Gastroesophageal sphincter (tissue), 4 donors: ENCODE measurements at regions not wholly inside any gene's neighbourhood (a gene's known extent, or its start where the extent isn't known, plus 50 kb on each side); places are given as distances from the start of the nearest gene placed in this dataset.

Experiments used
- ATAC-seq: fragments of 150-250 bp; one replicate; pipeline ENCODE4 v1.9.1; 2016; ENCODE audit warnings: mild to moderate bottlenecking, moderate library complexity
- H3K27ac ChIP-seq, 4 donors: fragments of 200-600 bp; sonication (generic) in 3 of 4; 1 replicate in 3 of 4; 2 replicates in 1 of 4; pipeline ENCODE4 v1.5.1; 2016 to 2019
- H3K27me3 ChIP-seq: fragments of 200-600 bp; sonication (generic); one replicate; pipeline ENCODE4 v1.5.1; 2019
- H3K36me3 ChIP-seq, 2 donors: fragments of 200-600 bp; sonication (generic); one replicate each; pipeline ENCODE4 v1.5.1; 2019; ENCODE audit warnings: control low read depth in 1 of 2
- H3K4me1 ChIP-seq, 3 donors: fragments of 200-600 bp; sonication (generic); 1 replicate in 2 of 3; 2 replicates in 1 of 3; pipeline ENCODE4 v1.5.1; 2016 to 2019; ENCODE audit warnings: control low read depth in 2 of 3
- H3K4me3 ChIP-seq, 2 donors: fragments of 200-600 bp; sonication (generic); one replicate each; pipeline ENCODE4 v1.5.1; 2019; ENCODE audit warnings: mild to moderate bottlenecking in 1 of 2, moderate library complexity in 1 of 2
- H3K9me3 ChIP-seq, 3 donors: fragments of 200-600 bp; sonication (generic); one replicate each; pipeline ENCODE4 v1.5.1; 2017 to 2019; ENCODE audit warnings: control low read depth in 2 of 3
- EP300 ChIP-seq: sonication (generic); formaldehyde crosslinking; IDR thresholded peaks from one replicate; pipeline ENCODE4 v1.6.1; 2017; ENCODE audit warnings: antibody characterized with exemption, mild to moderate bottlenecking
- POLR2A ChIP-seq, 2 donors: fragments of 450-650 bp; IDR thresholded peaks; one replicate each; pipeline ENCODE4 v1.6.1; 2017; ENCODE audit warnings: antibody characterized with exemption in 2 of 2, mild to moderate bottlenecking in 2 of 2, moderate library complexity in 1 of 2
- POLR2AphosphoS5 ChIP-seq: sonication (generic); formaldehyde crosslinking; IDR thresholded peaks from one replicate; pipeline ENCODE4 v1.6.1; 2017; ENCODE audit warnings: antibody characterized with exemption
- WGBS, 2 donors: methylation state at CpG; one replicate each; pipeline ENCODE4 v1.1.5; 2018; ENCODE audit warnings: low coverage in 1 of 2; 5-methylcytosine and 5-hydroxymethylcytosine counted together
- TF ChIP-seq, protein P1 (sequence below), 4 experiments: fragments of 200-600 bp in 2 of 4; fragments of 450-650 bp in 2 of 4; sonication (generic) in 1 of 4; IDR thresholded peaks; one replicate each; pipeline ENCODE4 v1.5.1; 2017 to 2019; ENCODE audit warnings: antibody characterized with exemption in 4 of 4, mild to moderate bottlenecking in 2 of 4, moderate library complexity in 2 of 4

- Histone ChIP-seq H3K4me1 (no peaks in the 10 kb centered on the region), H3K27me3 (no peaks in the 10 kb centered on the region), H3K4me3 (no peak overlapping the region), H3K9me3 (peaks cover 0 to 64% (median 0%) of the 10 kb centered on the region in 3 donors), H3K27ac (no peak overlapping the region), H3K36me3 (no peaks in the 10 kb centered on the region)
- no peak for ATAC-seq
- WGBS, 2 donors = 60 to 83% methylated on average over 2 to 4 of the region's 5 CpGs
- TF ChIP-seq EP300 = no peak
- TF ChIP-seq, protein P1, sequence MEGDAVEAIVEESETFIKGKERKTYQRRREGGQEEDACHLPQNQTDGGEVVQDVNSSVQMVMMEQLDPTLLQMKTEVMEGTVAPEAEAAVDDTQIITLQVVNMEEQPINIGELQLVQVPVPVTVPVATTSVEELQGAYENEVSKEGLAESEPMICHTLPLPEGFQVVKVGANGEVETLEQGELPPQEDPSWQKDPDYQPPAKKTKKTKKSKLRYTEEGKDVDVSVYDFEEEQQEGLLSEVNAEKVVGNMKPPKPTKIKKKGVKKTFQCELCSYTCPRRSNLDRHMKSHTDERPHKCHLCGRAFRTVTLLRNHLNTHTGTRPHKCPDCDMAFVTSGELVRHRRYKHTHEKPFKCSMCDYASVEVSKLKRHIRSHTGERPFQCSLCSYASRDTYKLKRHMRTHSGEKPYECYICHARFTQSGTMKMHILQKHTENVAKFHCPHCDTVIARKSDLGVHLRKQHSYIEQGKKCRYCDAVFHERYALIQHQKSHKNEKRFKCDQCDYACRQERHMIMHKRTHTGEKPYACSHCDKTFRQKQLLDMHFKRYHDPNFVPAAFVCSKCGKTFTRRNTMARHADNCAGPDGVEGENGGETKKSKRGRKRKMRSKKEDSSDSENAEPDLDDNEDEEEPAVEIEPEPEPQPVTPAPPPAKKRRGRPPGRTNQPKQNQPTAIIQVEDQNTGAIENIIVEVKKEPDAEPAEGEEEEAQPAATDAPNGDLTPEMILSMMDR (IDR thresholded peaks at IDR 0.05) = no peak
- no peak for TF ChIP-seq POLR2AphosphoS5
- no peak for TF ChIP-seq POLR2A (IDR thresholded peaks at IDR 0.05)
Measured at GRCh38 chr4:116015549-116015948, 902.1 kb upstream of the NDST4 start.

DNA sequence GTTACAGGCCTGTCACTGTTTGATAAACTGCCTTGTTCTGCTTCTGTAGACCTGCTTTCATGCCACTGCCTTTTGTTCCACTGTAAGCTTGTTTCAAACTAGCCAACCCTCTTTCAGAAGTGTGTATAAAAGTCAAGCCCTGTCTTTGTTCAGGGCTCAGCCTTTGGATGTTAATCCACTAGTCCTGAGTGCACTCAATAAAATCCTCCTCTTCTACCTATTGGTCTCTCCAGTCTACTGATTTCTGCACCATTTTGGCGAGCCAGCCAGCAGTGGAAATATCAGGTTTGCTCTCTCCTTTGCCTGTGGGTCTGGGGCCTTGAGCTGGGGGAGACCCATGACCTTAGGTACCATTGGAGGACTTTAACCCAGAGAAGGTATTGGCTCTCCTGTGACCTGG lies 901.6 kb upstream of the NDST4 start:
- Histone ChIP-seq H3K9me3 (peaks cover 0 to 61% (median 0%) of the 10 kb centered on the region in 3 donors), H3K4me1 (no peaks in the 10 kb centered on the region), H3K4me3 (no peak overlapping the region), H3K36me3 (no peaks in the 10 kb centered on the region), H3K27ac (no peak overlapping the region), H3K27me3 (no peaks in the 10 kb centered on the region)
- no peak for ATAC-seq
- TF ChIP-seq, protein P1 (IDR thresholded peaks at IDR 0.05) = no peak
- no peak for TF ChIP-seq POLR2A (IDR thresholded peaks at IDR 0.05)
- no peak for TF ChIP-seq POLR2AphosphoS5
- no peak for TF ChIP-seq EP300
- WGBS, 2 donors = no CpG with 5 or more reads among the region's 1 CpG

DNA sequence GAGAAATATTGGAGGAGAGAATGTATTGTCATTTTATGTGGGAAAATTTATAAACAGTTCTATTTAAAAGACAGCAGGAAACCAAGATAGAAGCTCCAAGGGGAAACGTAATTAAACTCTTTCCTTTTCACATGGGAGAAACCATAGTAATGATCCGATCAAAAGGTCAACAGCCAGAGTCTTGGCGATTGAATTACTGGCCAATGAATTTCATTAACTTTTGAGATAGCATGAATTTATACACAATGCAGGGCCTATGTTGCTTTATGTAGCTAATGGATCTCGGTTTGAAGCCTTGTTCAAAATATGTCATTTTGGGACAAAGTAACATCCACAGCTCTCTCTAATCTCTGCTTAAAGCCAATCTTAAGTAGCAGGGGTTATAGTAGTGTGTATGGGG lies 897.5 kb upstream of the NDST4 start:
- WGBS, 2 donors = 31 to 39% methylated on average over 4 of the region's 4 CpGs
- no peak for ATAC-seq
- Histone ChIP-seq H3K9me3 (peaks cover 0 to 21% (median 0%) of the 10 kb centered on the region in 3 donors), H3K4me1 (no peaks in the 10 kb centered on the region), H3K36me3 (no peaks in the 10 kb centered on the region), H3K4me3 (no peak overlapping the region), H3K27me3 (no peaks in the 10 kb centered on the region), H3K27ac (no peak overlapping the region)
- TF ChIP-seq POLR2AphosphoS5 = no peak
- TF ChIP-seq, protein P1 (IDR thresholded peaks at IDR 0.05) = no peak
- no peak for TF ChIP-seq EP300
- TF ChIP-seq POLR2A (IDR thresholded peaks at IDR 0.05) = no peak

- H3K27ac ChIP-seq = no peak overlapping the region
- H3K4me3 ChIP-seq = no peak overlapping the region
- H3K9me3 ChIP-seq = no peaks in the 10 kb centered on the region
- H3K36me3 ChIP-seq = no peaks in the 10 kb centered on the region
- H3K27me3 ChIP-seq = no peaks in the 10 kb centered on the region
- TF ChIP-seq POLR2AphosphoS5 (no peak), EP300 (no peak), POLR2A (IDR thresholded peaks at IDR 0.05) (no peak)
- TF ChIP-seq, protein P1 (IDR thresholded peaks at IDR 0.05) = no peak
- 67 to 86% methylated on average over 1 of the region's 1 CpG for WGBS, 2 donors
- ATAC-seq = no peak
- H3K4me1 ChIP-seq = no peaks in the 10 kb centered on the region
Measured at GRCh38 chr4:116005806-116006088, 892.3 kb upstream of the NDST4 start.

DNA sequence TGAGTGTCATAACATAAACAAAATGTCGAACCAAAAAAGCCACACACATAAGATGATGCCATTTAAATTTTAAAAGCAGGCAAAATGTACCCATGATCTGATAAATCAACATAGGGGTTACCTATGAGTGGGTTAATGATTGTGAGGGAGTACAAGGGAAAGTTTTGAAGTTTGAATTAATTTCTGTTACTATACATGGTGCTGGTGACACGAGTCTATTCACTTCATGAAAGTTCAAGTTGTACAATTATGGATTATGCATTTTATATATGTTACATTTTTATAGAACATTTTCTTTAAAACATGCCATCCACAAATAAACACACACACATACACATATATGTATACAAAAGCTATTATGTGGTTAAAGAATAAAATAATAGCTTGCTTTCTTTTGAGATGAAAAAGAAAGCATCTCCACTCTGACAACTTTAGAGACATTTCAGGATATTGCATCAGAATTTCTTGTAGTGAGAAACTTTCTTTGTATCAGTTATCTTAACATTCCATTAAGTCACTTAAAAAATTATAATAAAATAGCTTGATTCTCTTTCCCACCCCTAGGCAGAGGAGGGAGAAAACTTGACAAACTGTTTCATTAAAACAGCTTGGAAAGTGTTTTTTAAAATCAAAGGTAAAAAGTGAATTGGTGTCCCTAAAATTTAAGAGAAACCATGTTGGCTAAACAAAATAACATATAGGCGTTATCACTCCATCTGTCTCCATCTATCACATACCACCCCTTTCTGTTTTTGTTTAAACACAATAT lies 891.8 kb upstream of the NDST4 start:
- no peaks in the 10 kb centered on the region for H3K36me3 ChIP-seq
- no peak overlapping the region for H3K27ac ChIP-seq
- H3K9me3 ChIP-seq = no peaks in the 10 kb centered on the region
- no peak overlapping the region for H3K4me3 ChIP-seq
- no peak for ATAC-seq
- H3K4me1 ChIP-seq = no peaks in the 10 kb centered on the region
- H3K27me3 ChIP-seq = no peaks in the 10 kb centered on the region
- TF ChIP-seq EP300 = no peak
- TF ChIP-seq, protein P1 (IDR thresholded peaks at IDR 0.05) = no peak
- TF ChIP-seq POLR2A (IDR thresholded peaks at IDR 0.05) = no peak
- no peak for TF ChIP-seq POLR2AphosphoS5
- 65% methylated on average over 3 of the region's 3 CpGs for WGBS, 2 donors
